Adrenal gland (tissue), 5 donors: ENCODE measurements at regions not wholly inside any gene's neighbourhood (a gene's known extent, or its start where the extent isn't known, plus 50 kb on each side); places are given as distances from the start of the nearest gene placed in this dataset.

ENCODE experiments used
- POLR2A ChIP-seq, 2 donors: fragments of 450-650 bp; IDR thresholded peaks; one replicate each; pipeline ENCODE4 v1.6.1; 2017; ENCODE audit warnings: antibody characterized with exemption in 2 of 2, mild to moderate bottlenecking in 2 of 2, moderate library complexity in 1 of 2
- TF ChIP-seq, protein P1 (sequence below), 6 experiments: fragments of 450-650 bp in 4 of 6; fragments of 200-600 bp in 2 of 6; sonication (generic) in 1 of 6; IDR thresholded peaks; 1 replicate in 5 of 6; 2 replicates in 1 of 6; pipeline versions ENCODE4 v1.5.1 to v1.8.0; 2016 to 2021; ENCODE audit warnings: antibody characterized with exemption in 6 of 6, mild to moderate bottlenecking in 2 of 6, moderate library complexity in 1 of 6
- donor health status: DM: no; HTN: no; CAD: no.

- TF ChIP-seq, protein P1, sequence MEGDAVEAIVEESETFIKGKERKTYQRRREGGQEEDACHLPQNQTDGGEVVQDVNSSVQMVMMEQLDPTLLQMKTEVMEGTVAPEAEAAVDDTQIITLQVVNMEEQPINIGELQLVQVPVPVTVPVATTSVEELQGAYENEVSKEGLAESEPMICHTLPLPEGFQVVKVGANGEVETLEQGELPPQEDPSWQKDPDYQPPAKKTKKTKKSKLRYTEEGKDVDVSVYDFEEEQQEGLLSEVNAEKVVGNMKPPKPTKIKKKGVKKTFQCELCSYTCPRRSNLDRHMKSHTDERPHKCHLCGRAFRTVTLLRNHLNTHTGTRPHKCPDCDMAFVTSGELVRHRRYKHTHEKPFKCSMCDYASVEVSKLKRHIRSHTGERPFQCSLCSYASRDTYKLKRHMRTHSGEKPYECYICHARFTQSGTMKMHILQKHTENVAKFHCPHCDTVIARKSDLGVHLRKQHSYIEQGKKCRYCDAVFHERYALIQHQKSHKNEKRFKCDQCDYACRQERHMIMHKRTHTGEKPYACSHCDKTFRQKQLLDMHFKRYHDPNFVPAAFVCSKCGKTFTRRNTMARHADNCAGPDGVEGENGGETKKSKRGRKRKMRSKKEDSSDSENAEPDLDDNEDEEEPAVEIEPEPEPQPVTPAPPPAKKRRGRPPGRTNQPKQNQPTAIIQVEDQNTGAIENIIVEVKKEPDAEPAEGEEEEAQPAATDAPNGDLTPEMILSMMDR (IDR thresholded peaks at IDR 0.05) = no peak
- no peak for TF ChIP-seq POLR2A (IDR thresholded peaks at IDR 0.05)
Measured at GRCh38 chr3:86382556-86382955, 608.4 kb downstream of the VGLL3 start.
